ENCODE measurements at regions not wholly inside any gene's neighbourhood (a gene's known extent, or its start where the extent isn't known, plus 50 kb on each side); places are given as distances from the start of the nearest gene placed in this dataset.

DNA sequence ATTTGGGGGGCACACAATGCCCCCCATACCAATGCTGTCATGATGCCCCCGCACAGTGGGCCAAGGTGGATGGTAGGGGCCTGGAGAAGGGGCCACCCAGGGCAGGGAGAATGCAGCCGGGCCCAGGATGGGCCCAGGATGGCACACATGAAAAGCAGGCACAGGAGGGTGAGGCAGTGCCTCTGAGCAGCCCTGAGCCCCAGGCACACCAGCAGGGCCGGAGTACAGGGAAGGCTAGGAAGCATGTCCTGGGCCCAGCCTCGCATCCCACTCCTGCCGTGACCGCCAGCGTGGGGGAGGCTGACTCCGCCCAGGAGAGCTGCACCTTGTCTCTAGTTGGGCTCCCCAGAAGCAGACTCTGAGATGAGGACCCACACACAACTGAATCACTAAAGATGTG lies 59.3 kb upstream of the TMEM72 start:
- TF ChIP-seq TAF1 (IDR thresholded peaks at IDR 0.05; ENCODE audit: borderline replicate concordance, low read depth, low read length), result no peak
- no peak for TF ChIP-seq POLR2A (IDR thresholded peaks at IDR 0.05; ENCODE audit: low read depth, low read length)
- no peak for TF ChIP-seq POLR2AphosphoS5 (IDR thresholded peaks at IDR 0.05; ENCODE audit: low read depth, low read length)
